ENCODE measurements at regions not wholly inside any gene's neighbourhood (a gene's known extent, or its start where the extent isn't known, plus 50 kb on each side); places are given as distances from the start of the nearest gene placed in this dataset.

DNA sequence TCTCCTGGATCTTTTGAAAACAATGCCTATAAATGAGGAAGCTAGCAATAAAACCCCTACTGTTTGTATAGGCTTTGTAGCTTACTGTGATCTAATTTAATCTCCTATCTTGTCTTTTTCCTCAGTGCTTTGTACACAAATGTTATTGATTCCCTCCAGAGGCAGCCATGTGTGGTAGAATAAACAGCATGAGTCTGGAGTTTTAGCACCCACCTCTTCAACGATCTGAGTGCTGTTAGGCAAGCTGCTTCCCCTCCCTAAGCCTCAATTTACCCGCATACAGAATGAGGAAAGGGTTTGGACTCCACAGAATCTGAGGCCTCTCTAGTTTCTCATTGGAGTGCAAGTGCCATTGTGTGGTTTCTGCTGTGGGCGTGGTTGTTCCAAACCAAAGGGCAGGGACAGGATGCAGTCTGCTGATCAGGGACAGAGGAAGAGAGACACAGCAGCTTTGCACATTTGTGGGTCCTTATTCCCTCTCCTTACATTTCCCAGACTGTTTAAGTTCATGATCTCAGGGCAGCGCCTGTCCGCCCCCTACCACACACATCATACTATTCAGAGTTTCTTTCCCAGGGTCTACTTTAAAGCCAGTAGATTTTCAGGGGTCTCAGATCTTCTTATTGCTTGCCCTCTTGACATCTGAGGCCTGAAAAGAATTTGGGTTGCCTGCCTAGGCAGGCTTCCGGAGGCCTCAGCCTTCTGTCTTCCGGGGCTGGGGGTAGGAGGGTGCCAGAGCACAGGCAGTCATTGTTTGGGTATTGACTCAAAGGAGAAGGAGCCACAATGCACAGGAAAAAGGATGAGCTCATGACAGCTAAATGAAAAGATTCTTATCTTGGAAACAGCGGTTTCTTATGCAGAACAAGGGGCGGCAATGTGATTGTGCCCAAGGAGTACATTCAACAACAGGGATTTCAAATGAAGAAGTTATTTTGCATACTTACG is 114.9 kb upstream of the TEX13D start:
- Histone ChIP-seq H3K36me3 (no peaks in the 10 kb centered on the region), H3K27me3 (no peaks in the 10 kb centered on the region), H3K27ac (no peak overlapping the region), H3K9ac (ENCODE audit: low read depth in 2 of 2, low read length in 2 of 2) (no peak overlapping the region), H3K4me1 (no peaks in the 10 kb centered on the region), H3K9me3 (no peaks in the 10 kb centered on the region), H3K4me3 (no peak overlapping the region)
- intact Hi-C loops (cut with DNase I) = no loop called here
- no peak for DNase-seq
- TF ChIP-seq CTCF (IDR thresholded peaks at IDR 0.05) = no peak

GRCh38 chrX:124223524-124223923 is 108.9 kb upstream of the TEX13D start:
- no peak overlapping the region for H3K27ac ChIP-seq
- TF ChIP-seq CTCF (IDR thresholded peaks at IDR 0.05) = no peak
- intact Hi-C loops (cut with DNase I) = no loop called here
- H3K36me3 ChIP-seq = no peaks in the 10 kb centered on the region
- H3K9ac ChIP-seq (ENCODE audit: low read depth in 2 of 2, low read length in 2 of 2) = no peak overlapping the region
- no peaks in the 10 kb centered on the region for H3K4me1 ChIP-seq
- no peak overlapping the region for H3K4me3 ChIP-seq
- H3K9me3 ChIP-seq = no peaks in the 10 kb centered on the region
- no peaks in the 10 kb centered on the region for H3K27me3 ChIP-seq
- DNase-seq = no peak

DNA sequence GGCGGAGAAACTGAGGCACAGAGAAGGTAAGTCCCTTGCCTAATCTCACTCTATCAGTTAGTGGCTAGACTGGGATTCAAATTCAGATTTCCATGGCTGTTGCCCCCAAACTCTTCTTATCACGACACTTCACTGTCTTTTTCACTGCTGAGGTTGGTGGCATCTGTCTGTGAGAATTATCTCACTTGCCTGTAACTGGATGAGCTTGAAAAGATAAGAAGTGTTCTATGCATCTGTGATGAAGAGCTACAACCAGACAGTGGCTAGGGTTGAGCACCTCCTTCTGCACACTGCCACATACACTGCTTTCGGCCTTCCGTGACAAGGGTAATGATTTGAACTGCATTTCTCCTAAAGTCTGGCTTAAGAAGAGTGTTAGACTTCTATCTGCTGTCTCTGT is 107.9 kb upstream of the TEX13D start:
- no peaks in the 10 kb centered on the region for H3K9me3 ChIP-seq
- intact Hi-C loops (cut with DNase I) = no loop called here
- H3K27me3 ChIP-seq = no peaks in the 10 kb centered on the region
- H3K36me3 ChIP-seq = no peaks in the 10 kb centered on the region
- DNase-seq = no peak
- no peak overlapping the region for H3K4me3 ChIP-seq
- H3K9ac ChIP-seq (ENCODE audit: low read depth in 2 of 2, low read length in 2 of 2) = no peak overlapping the region
- H3K27ac ChIP-seq = no peak overlapping the region
- H3K4me1 ChIP-seq = no peaks in the 10 kb centered on the region
- no peak for TF ChIP-seq CTCF (IDR thresholded peaks at IDR 0.05)

DNA sequence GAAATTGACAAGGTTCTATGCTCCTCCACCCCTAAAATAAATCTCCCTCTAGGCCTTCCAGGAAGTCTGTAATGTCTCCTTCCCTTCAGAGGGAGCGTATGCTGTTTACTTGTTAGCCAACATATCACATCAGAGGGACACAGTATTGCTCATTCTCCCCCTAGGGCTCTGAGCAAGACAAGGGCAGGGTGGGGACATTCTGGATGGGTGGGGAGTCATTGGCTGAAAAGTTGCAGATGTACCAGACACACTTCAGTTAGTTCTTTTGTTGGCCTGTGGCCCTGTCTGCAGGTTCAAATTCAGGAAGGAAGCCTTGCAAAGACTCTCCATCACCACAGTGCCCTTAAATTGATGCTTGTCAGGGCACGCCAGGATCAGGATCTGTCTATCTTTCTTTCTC is 106.3 kb upstream of the TEX13D start:
- TF ChIP-seq CTCF (IDR thresholded peaks at IDR 0.05) = no peak
- no peak for DNase-seq
- Histone ChIP-seq H3K9me3 (no peaks in the 10 kb centered on the region), H3K36me3 (no peaks in the 10 kb centered on the region), H3K4me3 (no peak overlapping the region), H3K9ac (ENCODE audit: low read depth in 2 of 2, low read length in 2 of 2) (no peak overlapping the region), H3K27me3 (no peaks in the 10 kb centered on the region), H3K27ac (no peak overlapping the region), H3K4me1 (no peaks in the 10 kb centered on the region)
- intact Hi-C loops (cut with DNase I) = no loop called here

GRCh38 chrX:124228849-124229248 is 103.6 kb upstream of the TEX13D start:
- H3K4me3 ChIP-seq = no peak overlapping the region
- H3K9ac ChIP-seq (ENCODE audit: low read depth in 2 of 2, low read length in 2 of 2) = no peak overlapping the region
- intact Hi-C loops (cut with DNase I) = no loop called here
- no peaks in the 10 kb centered on the region for H3K36me3 ChIP-seq
- no peak for TF ChIP-seq CTCF (IDR thresholded peaks at IDR 0.05)
- no peaks in the 10 kb centered on the region for H3K27me3 ChIP-seq
- DNase-seq = no peak
- H3K9me3 ChIP-seq = no peaks in the 10 kb centered on the region
- H3K4me1 ChIP-seq = no peaks in the 10 kb centered on the region
- H3K27ac ChIP-seq = no peak overlapping the region

All from colonic mucosa (tissue), 4 donors.